ENCODE measurements at regions not wholly inside any gene's neighbourhood (a gene's known extent, or its start where the extent isn't known, plus 50 kb on each side); places are given as distances from the start of the nearest gene placed in this dataset.
A peak's percentile ranks its signal among the peaks of the same experiment; 100 is the strongest.

- DNase-seq = no peak
- no peak overlapping the region for H3K27ac ChIP-seq
Observed at GRCh38 chr7:25493805-25494366, 265.6 kb upstream of the NPVF start.

GRCh38 chr7:25494896-25495295 lies 266.6 kb upstream of the NPVF start:
- Histone ChIP-seq H3K4me3 (no peak overlapping the region), H3K4me1 (replicated peaks in 1 of 2) (peaks cover 0 to 13% of the 10 kb centered on the region in 2 donors), H3K9me3 (replicated peaks in 1 of 3) (no peaks in the 10 kb centered on the region), H3K27ac (no peak overlapping the region), H3K36me3 (replicated peaks in 1 of 2) (no peaks in the 10 kb centered on the region), H3K27me3 (no peaks in the 10 kb centered on the region)
- no peak for DNase-seq
- intact Hi-C loops (cut with DNase I) = no loop called here
- TF ChIP-seq CTCF (IDR thresholded peaks at IDR 0.05) (no peak), POLR2A (IDR thresholded peaks at IDR 0.05) (no peak)
- 94 to 98% (median 97%) methylated on average over 2 of the region's 2 CpGs for WGBS, 4 donors

More at GRCh38 chr7:25493805-25494366, 265.6 kb upstream of the NPVF start:
- Histone ChIP-seq H3K27me3 (no peaks in the 10 kb centered on the region), H3K4me3 (no peak overlapping the region), H3K36me3 (replicated peaks in 1 of 2) (no peaks in the 10 kb centered on the region), H3K4me1 (replicated peaks in 1 of 2) (peaks cover 0 to 13% of the 10 kb centered on the region in 2 donors), H3K9me3 (replicated peaks in 1 of 3) (no peaks in the 10 kb centered on the region)
- WGBS, 4 donors = 83 to 92% (median 87%) methylated on average over 8 of the region's 8 CpGs
- intact Hi-C loops (cut with DNase I) = no loop called here
- TF ChIP-seq POLR2A (IDR thresholded peaks at IDR 0.05) (no peak), CTCF (IDR thresholded peaks at IDR 0.05) (no peak)

- TF ChIP-seq POLR2A (IDR thresholded peaks at IDR 0.05) (no peak), CTCF (IDR thresholded peaks at IDR 0.05) (no peak)
- DNase-seq = peak in 1 of 7 donors; percentile 55
Observed at GRCh38 chr7:25495342-25496250, 267.3 kb upstream of the NPVF start.

GRCh38 chr7:25496476-25497368 lies 268.4 kb upstream of the NPVF start:
- intact Hi-C loops (cut with DNase I) = no loop called here
- Histone ChIP-seq H3K27me3 (no peaks in the 10 kb centered on the region), H3K9me3 (replicated peaks in 1 of 3) (no peaks in the 10 kb centered on the region), H3K36me3 (replicated peaks in 1 of 2) (no peaks in the 10 kb centered on the region), H3K4me1 (replicated peaks in 1 of 2) (peaks cover 0 to 20% of the 10 kb centered on the region in 2 donors), H3K4me3 (no peak overlapping the region), H3K27ac (peak overlapping the region in 1 of 5 donors; percentile 23)
- DNase-seq = no peak
- no peak for TF ChIP-seq CTCF (IDR thresholded peaks at IDR 0.05)
- TF ChIP-seq POLR2A (IDR thresholded peaks at IDR 0.05) = no peak
- WGBS, 4 donors = 72 to 85% (median 77%) methylated on average over 11 of the region's 11 CpGs

More at GRCh38 chr7:25495342-25496250, 267.3 kb upstream of the NPVF start:
- H3K27me3 ChIP-seq = no peaks in the 10 kb centered on the region
- H3K36me3 ChIP-seq (replicated peaks in 1 of 2) = no peaks in the 10 kb centered on the region
- 64 to 71% (median 65%) methylated on average over 10 to 11 of the region's 11 CpGs for WGBS, 4 donors
- no peaks in the 10 kb centered on the region for H3K9me3 ChIP-seq (replicated peaks in 1 of 3)
- H3K27ac ChIP-seq = no peak overlapping the region
- peaks cover 0 to 18% of the 10 kb centered on the region in 2 donors for H3K4me1 ChIP-seq (replicated peaks in 1 of 2)
- no peak overlapping the region for H3K4me3 ChIP-seq
- intact Hi-C loops (cut with DNase I) = no loop called here

Measured in adrenal gland (tissue), 9 donors.